H9 (cell line): ENCODE measurements at regions not wholly inside any gene's neighbourhood (a gene's known extent, or its start where the extent isn't known, plus 50 kb on each side); places are given as distances from the start of the nearest gene placed in this dataset.
"Not testable (repeated sequence)": the region's sequence is repeated elsewhere in the genome, so short reads cannot be mapped to it uniquely, and the experiment has no call there.

Experiments
- DNase-seq: peaks from one replicate; pipeline ENCODE4 v3.0.0-alpha.2; 2017
- H2AFZ ChIP-seq: one replicate; pipeline ENCODE4 v1.6.1; 2013; ENCODE audit warnings: mild to moderate bottlenecking, low read length, control low read depth, moderate library complexity
- H2AK5ac ChIP-seq: 2 replicates; pipeline ENCODE4 v1.6.1; 2013; ENCODE audit warnings: low read length, control low read depth, mixed read lengths; ENCODE audit not compliant: insufficient read length
- H2BK120ac ChIP-seq: one replicate; pipeline ENCODE4 v1.6.1; 2013; ENCODE audit warnings: low read depth, mild to moderate bottlenecking, low read length, control low read depth, inconsistent platforms; ENCODE audit not compliant: poor library complexity, severe bottlenecking
- H2BK12ac ChIP-seq: 2 replicates; pipeline ENCODE4 v1.6.1; 2013; ENCODE audit warnings: low read length, control low read depth, mixed read lengths, low read depth; ENCODE audit not compliant: insufficient read length
- H2BK15ac ChIP-seq: 2 replicates; pipeline ENCODE4 v1.6.1; 2013; ENCODE audit warnings: low read depth, low read length, control low read depth
- H2BK20ac ChIP-seq: one replicate; pipeline ENCODE4 v1.6.1; 2013; ENCODE audit warnings: low read depth, mild to moderate bottlenecking, low read length, control low read depth, inconsistent platforms; ENCODE audit not compliant: poor library complexity, severe bottlenecking
- H2BK5ac ChIP-seq: 2 replicates; pipeline ENCODE4 v1.6.1; 2013; ENCODE audit warnings: low read length, control low read depth, mixed read lengths; ENCODE audit not compliant: insufficient read length
- H3K14ac ChIP-seq: 2 replicates; pipeline ENCODE4 v1.6.1; 2013; ENCODE audit warnings: low read length, control low read depth; ENCODE audit not compliant: insufficient read depth
- H3K18ac ChIP-seq: 2 replicates; pipeline ENCODE4 v1.6.1; 2013; ENCODE audit warnings: low read depth, mild to moderate bottlenecking, mixed read lengths, low read length, control low read depth; ENCODE audit not compliant: insufficient read length
- H3K23ac ChIP-seq: 2 replicates; pipeline ENCODE4 v1.6.1; 2013; ENCODE audit warnings: low read length, control low read depth, mixed read lengths, low read depth; ENCODE audit not compliant: insufficient read length
- H3K23me2 ChIP-seq: 2 replicates; pipeline ENCODE4 v1.6.1; 2013; ENCODE audit warnings: low read depth, mild to moderate bottlenecking, mixed read lengths, low read length, control low read depth; ENCODE audit not compliant: insufficient read length, poor library complexity, severe bottlenecking
- H3K27ac ChIP-seq: 2 replicates; pipeline ENCODE4 v1.5.1; 2013; ENCODE audit warnings: low read length, control low read depth, mixed read lengths, low read depth; ENCODE audit not compliant: insufficient read length
- H3K27me3 ChIP-seq: 2 replicates; pipeline ENCODE4 v1.6.1; 2013; ENCODE audit warnings: low read length, control low read depth, inconsistent platforms; ENCODE audit not compliant: insufficient read depth
- H3K4ac ChIP-seq: 2 replicates; pipeline ENCODE4 v1.6.1; 2013; ENCODE audit warnings: low read depth, mild to moderate bottlenecking, control low read depth, inconsistent platforms, low read length, moderate library complexity
- H3K4me1 ChIP-seq: 2 replicates; pipeline ENCODE4 v1.6.1; 2013; ENCODE audit warnings: low read length, control low read depth, inconsistent platforms; ENCODE audit not compliant: insufficient read depth
- H3K4me2 ChIP-seq: 2 replicates; pipeline ENCODE4 v1.6.1; 2013; ENCODE audit warnings: low read length, control low read depth, mixed read lengths; ENCODE audit not compliant: insufficient read length, insufficient read depth
- H3K56ac ChIP-seq: 2 replicates; pipeline ENCODE4 v1.6.1; 2013; ENCODE audit warnings: low read depth, mild to moderate bottlenecking, mixed read lengths, low read length, control low read depth; ENCODE audit not compliant: insufficient read length
- H3K79me1 ChIP-seq: 2 replicates; pipeline ENCODE4 v1.6.1; 2013; ENCODE audit warnings: low read depth, mild to moderate bottlenecking, moderate library complexity, low read length, control low read depth, inconsistent platforms; ENCODE audit not compliant: insufficient read depth, poor library complexity, severe bottlenecking
- H3K79me2 ChIP-seq: 2 replicates; pipeline ENCODE4 v1.6.1; 2013; ENCODE audit warnings: low read length, control low read depth, inconsistent platforms; ENCODE audit not compliant: insufficient read depth
- H3K9ac ChIP-seq: 2 replicates; pipeline ENCODE4 v1.6.1; 2013; ENCODE audit warnings: low read length, control low read depth, mixed read lengths; ENCODE audit not compliant: insufficient read length; ENCODE audit errors: extremely low read depth
- H3K9me3 ChIP-seq: one replicate; pipeline ENCODE4 v1.6.1; 2013; ENCODE audit warnings: low read depth, low read length, inconsistent platforms; ENCODE audit not compliant: control insufficient read depth
- H3T11ph ChIP-seq: one replicate; pipeline ENCODE4 v1.6.1; 2013; ENCODE audit warnings: mild to moderate bottlenecking, low read length, control low read depth, inconsistent platforms
- H4K20me1 ChIP-seq: one replicate; pipeline ENCODE4 v1.6.1; 2013; ENCODE audit not compliant: control insufficient read depth, insufficient read length, insufficient read depth
- H4K5ac ChIP-seq: 2 replicates; pipeline ENCODE4 v1.6.1; 2013; ENCODE audit warnings: low read depth, mild to moderate bottlenecking, mixed read lengths, low read length, control low read depth; ENCODE audit not compliant: insufficient read length
- H4K8ac ChIP-seq: replicated peaks from 2 replicates; pipeline ENCODE4 v1.6.1; 2013; ENCODE audit warnings: low read length, control low read depth, mixed read lengths, low read depth; ENCODE audit not compliant: insufficient read length
- H4K91ac ChIP-seq: 2 replicates; pipeline ENCODE4 v1.6.1; 2013; ENCODE audit warnings: low read depth, mild to moderate bottlenecking, moderate library complexity, mixed read lengths, low read length, control low read depth; ENCODE audit not compliant: insufficient read length
- H3K27ac Mint-ChIP-seq, 3 experiments: 2 replicates in 2 of 3; 3 replicates in 1 of 3; pipeline ENCODE4 v1.8.0; 2020 to 2021; ENCODE audit warnings: mixed read lengths in 3 of 3, mild to moderate bottlenecking in 1 of 3, moderate library complexity in 1 of 3
- H3K27me3 Mint-ChIP-seq: 2 replicates; pipeline ENCODE4 v1.8.0; 2021; ENCODE audit warnings: low read depth, mild to moderate bottlenecking, moderate library complexity, mixed read lengths
- H3K36me3 Mint-ChIP-seq, 3 experiments: 2 replicates in 2 of 3; 3 replicates in 1 of 3; pipeline ENCODE4 v1.8.0; 2020 to 2021; ENCODE audit warnings: low read depth in 3 of 3, mixed read lengths in 3 of 3; ENCODE audit not compliant: insufficient read depth in 1 of 3
- H3K4me1 Mint-ChIP-seq, 2 experiments: 2 replicates each; pipeline ENCODE4 v1.8.0; 2020; ENCODE audit warnings: mixed read lengths in 2 of 2
- H3K4me3 Mint-ChIP-seq, 2 experiments: 2 replicates in 1 of 2; 3 replicates in 1 of 2; pipeline ENCODE4 v1.8.0; 2020 to 2021; ENCODE audit warnings: mild to moderate bottlenecking in 2 of 2, mixed read lengths in 2 of 2, moderate library complexity in 1 of 2
- H3K9me3 Mint-ChIP-seq, 2 experiments: 2 replicates in 1 of 2; 3 replicates in 1 of 2; pipeline ENCODE4 v1.8.0; 2020; ENCODE audit warnings: mild to moderate bottlenecking in 2 of 2, mixed read lengths in 2 of 2, moderate library complexity in 1 of 2
- WGBS: extraction: QIAGEN DNeasy Blood & Tissue Kit; methylation state at CpG from one replicate; pipeline ENCODE4 v1.1.7; 2013; ENCODE audit warnings: missing lambda C conversion rate, low lambda C conversion rate, mixed read lengths; ENCODE audit not compliant: insufficient read length; ENCODE audit errors: extremely low coverage; 5-methylcytosine and 5-hydroxymethylcytosine counted together

- H3K4me2 ChIP-seq, H2BK12ac ChIP-seq, H4K20me1 ChIP-seq, H3K23me2 ChIP-seq, H3K27ac Mint-ChIP-seq, H4K91ac ChIP-seq, H3K56ac ChIP-seq, H3T11ph ChIP-seq, H3K27ac ChIP-seq, H2AK5ac ChIP-seq, H3K27me3 Mint-ChIP-seq, H3K27me3 ChIP-seq, H3K18ac ChIP-seq, H3K23ac ChIP-seq, H2BK15ac ChIP-seq, H3K4ac ChIP-seq, H2BK5ac ChIP-seq, H3K9me3 ChIP-seq, H2AFZ ChIP-seq, H3K4me1 ChIP-seq, H3K4me3 Mint-ChIP-seq, H3K14ac ChIP-seq, H4K8ac ChIP-seq, H3K79me1 ChIP-seq, H2BK120ac ChIP-seq, H2BK20ac ChIP-seq, H3K9me3 Mint-ChIP-seq, H3K4me1 Mint-ChIP-seq, DNase-seq, H3K9ac ChIP-seq, H3K79me2 ChIP-seq, H3K36me3 Mint-ChIP-seq, H4K5ac ChIP-seq: not testable (repeated sequence)
- no CpG with 5 or more reads among the region's 10 CpGs for WGBS
Measured at GRCh38 chr16:16451721-16452410, 72.9 kb downstream of the NPIPA7 start.

DNA sequence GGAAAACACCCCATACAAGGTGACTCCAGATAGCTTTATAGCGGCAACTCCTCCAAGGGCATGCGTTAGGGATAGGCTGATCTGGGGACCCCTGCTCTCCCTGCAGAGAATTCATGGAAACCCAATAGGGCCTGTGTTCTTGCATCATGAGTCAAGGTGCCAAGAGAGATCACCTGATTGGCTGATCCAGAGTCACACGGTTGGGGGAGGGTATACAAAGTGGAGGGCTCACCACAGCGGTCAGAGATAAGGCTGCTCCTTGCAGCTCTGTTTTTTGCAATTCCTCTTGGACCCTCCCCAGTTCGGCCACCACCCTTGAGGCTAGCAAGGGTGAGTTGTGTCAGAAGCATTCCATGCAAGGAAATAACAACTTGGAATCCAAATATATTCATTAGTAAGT, 79.6 kb downstream of the NPIPA7 start:
- H3K56ac ChIP-seq, H3K36me3 Mint-ChIP-seq, H4K8ac ChIP-seq, H3K27ac Mint-ChIP-seq, H3K4me2 ChIP-seq, H4K5ac ChIP-seq, H3K14ac ChIP-seq, H3K79me2 ChIP-seq, H2BK15ac ChIP-seq, H2BK5ac ChIP-seq, H3K23me2 ChIP-seq, H2BK12ac ChIP-seq, H3K27me3 Mint-ChIP-seq, H3K23ac ChIP-seq, H3K79me1 ChIP-seq, H3K4me3 Mint-ChIP-seq, H2AK5ac ChIP-seq, H2BK120ac ChIP-seq, H3K4me1 Mint-ChIP-seq, H3K18ac ChIP-seq, H3K27ac ChIP-seq, H3K4ac ChIP-seq, H2AFZ ChIP-seq, H3K9me3 ChIP-seq, H2BK20ac ChIP-seq, H3T11ph ChIP-seq, H3K9ac ChIP-seq, DNase-seq, H3K9me3 Mint-ChIP-seq, H4K20me1 ChIP-seq, H4K91ac ChIP-seq, H3K4me1 ChIP-seq, H3K27me3 ChIP-seq: not testable (repeated sequence)
- no CpG with 5 or more reads among the region's 5 CpGs for WGBS
